Aorta (tissue), 5 donors: ENCODE measurements at regions not wholly inside any gene's neighbourhood (a gene's known extent, or its start where the extent isn't known, plus 50 kb on each side); places are given as distances from the start of the nearest gene placed in this dataset.

Experiments used
- ATAC-seq: fragments of 200-7000 bp; cut with Tn5 transposase; one replicate; pipeline ENCODE4 v1.9.1; 2022; ENCODE audit warnings: moderate library complexity; ENCODE audit not compliant: low FRiP score
- DNase-seq, 2 donors: peaks; one replicate each; pipeline ENCODE4 v3.0.0-alpha.2; 2020
- H3K27ac ChIP-seq, 2 donors: one replicate each; pipeline ENCODE4 v1.5.1; 2013; ENCODE audit warnings: low read length in 2 of 2, mild to moderate bottlenecking in 2 of 2, moderate library complexity in 2 of 2, control low read depth in 1 of 2, inconsistent platforms in 1 of 2, low read depth in 1 of 2
- H3K27me3 ChIP-seq, 2 donors: one replicate each; pipeline ENCODE4 v1.6.1; 2013; ENCODE audit warnings: control low read depth in 1 of 2, low read length in 1 of 2, mild to moderate bottlenecking in 1 of 2, moderate library complexity in 1 of 2; ENCODE audit not compliant: insufficient read depth in 2 of 2, control insufficient read depth in 1 of 2
- H3K36me3 ChIP-seq, 2 donors: one replicate each; pipeline ENCODE4 v1.6.1; 2013; ENCODE audit warnings: control low read depth in 1 of 2, low read length in 1 of 2, mild to moderate bottlenecking in 1 of 2; ENCODE audit not compliant: insufficient read depth in 2 of 2, control insufficient read depth in 1 of 2
- H3K4me1 ChIP-seq, 2 donors: one replicate each; pipeline ENCODE4 v1.6.1; 2013; ENCODE audit warnings: low read length in 2 of 2, control low read depth in 1 of 2, mild to moderate bottlenecking in 1 of 2, moderate library complexity in 1 of 2; ENCODE audit not compliant: insufficient read depth in 2 of 2, control insufficient read depth in 1 of 2
- H3K4me3 ChIP-seq, 2 donors: one replicate each; pipeline ENCODE4 v1.5.1; 2013; ENCODE audit warnings: low read length in 2 of 2, control low read depth in 1 of 2, mild to moderate bottlenecking in 1 of 2
- H3K9me3 ChIP-seq: one replicate; pipeline ENCODE4 v1.6.1; 2013; ENCODE audit warnings: mild to moderate bottlenecking, low read length; ENCODE audit not compliant: control insufficient read depth
- WGBS, 2 donors: extraction: QIAGEN DNeasy Blood & Tissue Kit; methylation state at CpG; one replicate each; pipeline ENCODE4 v1.1.7; 2013; 5-methylcytosine and 5-hydroxymethylcytosine counted together
- intact Hi-C, 2 donors: fragments of 100-400 bp; cut with DNase I; formaldehyde crosslinking; loops; one replicate each; pipeline versions ENCODE4 v1.14.2 to v1.15.0; 2022
- donor health status: healthy with polysubstance abuse.
- donor health status: Bipolar disorder and iron deficiency.
- donor health status: DM: no; HTN: no; CAD: no.
- donor health status: DM: no; HTN: no; CAD: no.
- donor health status: DM: yes; HTN: yes; CAD: no.

- Histone ChIP-seq H3K36me3 (no peaks in the 10 kb centered on the region), H3K4me3 (no peak overlapping the region), H3K4me1 (no peaks in the 10 kb centered on the region), H3K27ac (no peak overlapping the region), H3K27me3 (no peaks in the 10 kb centered on the region), H3K9me3 (no peaks in the 10 kb centered on the region)
- 73% methylated on average over 3 of the region's 3 CpGs for WGBS, 2 donors
- ATAC-seq = no peak
- no peak for DNase-seq
- intact Hi-C loops = no loop called here
Measured at GRCh38 chr16:6247150-6247549, 1085.5 kb upstream of the RBFOX1 start.

GRCh38 chr16:6246266-6246665, 1086.4 kb upstream of the RBFOX1 start:
- no peak overlapping the region for H3K4me3 ChIP-seq
- ATAC-seq (no peak), DNase-seq (no peak)
- no peaks in the 10 kb centered on the region for H3K9me3 ChIP-seq
- H3K27ac ChIP-seq = no peak overlapping the region
- no peaks in the 10 kb centered on the region for H3K4me1 ChIP-seq
- H3K36me3 ChIP-seq = no peaks in the 10 kb centered on the region
- intact Hi-C loops = no loop called here
- H3K27me3 ChIP-seq = no peaks in the 10 kb centered on the region

GRCh38 chr16:6232056-6232455, 1100.6 kb upstream of the RBFOX1 start:
- 50 to 54% methylated on average over 4 of the region's 4 CpGs for WGBS, 2 donors
- ATAC-seq (no peak), DNase-seq (no peak)
- no peaks in the 10 kb centered on the region for H3K27me3 ChIP-seq
- no peak overlapping the region for H3K27ac ChIP-seq
- no peak overlapping the region for H3K4me3 ChIP-seq
- H3K36me3 ChIP-seq = no peaks in the 10 kb centered on the region
- intact Hi-C loops = no loop called here
- H3K9me3 ChIP-seq = peaks cover 2% of the 10 kb centered on the region
- H3K4me1 ChIP-seq = no peaks in the 10 kb centered on the region

- Histone ChIP-seq H3K4me3 (no peak overlapping the region), H3K9me3 (peaks cover 2% of the 10 kb centered on the region), H3K36me3 (no peaks in the 10 kb centered on the region), H3K4me1 (no peaks in the 10 kb centered on the region), H3K27ac (no peak overlapping the region), H3K27me3 (no peaks in the 10 kb centered on the region)
- intact Hi-C loops = no loop called here
- ATAC-seq = no peak
- no peak for DNase-seq
- WGBS, 2 donors = 91 to 93% methylated on average over 1 of the region's 1 CpG
Measured at GRCh38 chr16:6231398-6231797, 1101.2 kb upstream of the RBFOX1 start.

GRCh38 chr16:6229186-6229585, 1103.5 kb upstream of the RBFOX1 start:
- Histone ChIP-seq H3K27ac (no peak overlapping the region), H3K4me1 (no peaks in the 10 kb centered on the region), H3K9me3 (peaks cover 2% of the 10 kb centered on the region), H3K27me3 (no peaks in the 10 kb centered on the region), H3K36me3 (no peaks in the 10 kb centered on the region), H3K4me3 (no peak overlapping the region)
- intact Hi-C loops = no loop called here
- ATAC-seq (no peak), DNase-seq (no peak)
- 64 to 68% methylated on average over 6 of the region's 6 CpGs for WGBS, 2 donors

- no peak overlapping the region for H3K4me3 ChIP-seq
- no peaks in the 10 kb centered on the region for H3K27me3 ChIP-seq
- H3K9me3 ChIP-seq = no peaks in the 10 kb centered on the region
- H3K27ac ChIP-seq = no peak overlapping the region
- intact Hi-C loops = no loop called here
- WGBS, 2 donors = 48 to 53% methylated on average over 3 of the region's 3 CpGs
- no peaks in the 10 kb centered on the region for H3K36me3 ChIP-seq
- DNase-seq = no peak
- no peak for ATAC-seq
- no peaks in the 10 kb centered on the region for H3K4me1 ChIP-seq
Measured at GRCh38 chr16:6218855-6219254, 1113.8 kb upstream of the RBFOX1 start.

- DNase-seq (no peak), ATAC-seq (no peak)
- Histone ChIP-seq H3K9me3 (no peaks in the 10 kb centered on the region), H3K27me3 (no peaks in the 10 kb centered on the region), H3K4me1 (no peaks in the 10 kb centered on the region), H3K27ac (no peak overlapping the region), H3K4me3 (no peak overlapping the region), H3K36me3 (no peaks in the 10 kb centered on the region)
- 50 to 55% methylated on average over 7 of the region's 7 CpGs for WGBS, 2 donors
- intact Hi-C loops = no loop called here
Measured at GRCh38 chr16:6216836-6217235, 1115.8 kb upstream of the RBFOX1 start.

GRCh38 chr16:6211644-6212043, 1114.0 kb upstream of the EEF2KMT start:
- Histone ChIP-seq H3K4me3 (no peak overlapping the region), H3K27ac (no peak overlapping the region), H3K4me1 (no peaks in the 10 kb centered on the region), H3K27me3 (no peaks in the 10 kb centered on the region), H3K9me3 (peaks cover 1% of the 10 kb centered on the region), H3K36me3 (no peaks in the 10 kb centered on the region)
- ATAC-seq (no peak), DNase-seq (no peak)
- intact Hi-C loops = no loop called here
- 72 to 85% methylated on average over 2 of the region's 2 CpGs for WGBS, 2 donors

GRCh38 chr16:6209355-6209930, 1111.8 kb upstream of the EEF2KMT start:
- no peaks in the 10 kb centered on the region for H3K4me1 ChIP-seq
- peaks cover 3% of the 10 kb centered on the region for H3K9me3 ChIP-seq
- no peak for ATAC-seq
- no peak overlapping the region for H3K4me3 ChIP-seq
- no peaks in the 10 kb centered on the region for H3K27me3 ChIP-seq
- H3K36me3 ChIP-seq = no peaks in the 10 kb centered on the region
- 61 to 62% methylated on average over 6 of the region's 6 CpGs for WGBS, 2 donors
- intact Hi-C loops = no loop called here
- no peak overlapping the region for H3K27ac ChIP-seq
- DNase-seq = no peak
